ENCODE measurements at regions not wholly inside any gene's neighbourhood (a gene's known extent, or its start where the extent isn't known, plus 50 kb on each side); places are given as distances from the start of the nearest gene placed in this dataset.

GRCh38 chr2:125870746-125871145, 785.2 kb upstream of the GYPC start:
- Histone ChIP-seq H3K36me3 (no peaks in the 10 kb centered on the region), H3K27ac (no peak overlapping the region), H3K9me3 (ENCODE audit: severe bottlenecking) (no peaks in the 10 kb centered on the region), H3K4me3 (ENCODE audit: low read depth, low read length) (no peak overlapping the region), H3K27me3 (ENCODE audit: insufficient read depth, low read depth, severe bottlenecking) (peaks cover 14% of the 10 kb centered on the region)
- no peak for DNase-seq
- no peak for TF ChIP-seq CTCF (IDR thresholded peaks at IDR 0.05; ENCODE audit: low read depth, low read length)

- TF ChIP-seq CTCF (IDR thresholded peaks at IDR 0.05; ENCODE audit: low read depth, low read length), result no peak
- no peak for DNase-seq
- Histone ChIP-seq H3K9me3 (ENCODE audit: severe bottlenecking) (no peaks in the 10 kb centered on the region), H3K4me3 (ENCODE audit: low read depth, low read length) (no peak overlapping the region), H3K27ac (no peak overlapping the region), H3K36me3 (no peaks in the 10 kb centered on the region), H3K27me3 (ENCODE audit: insufficient read depth, low read depth, severe bottlenecking) (peaks cover 5% of the 10 kb centered on the region)
Measured at GRCh38 chr2:125874564-125874963, 781.4 kb upstream of the GYPC start.

- no peak overlapping the region for H3K4me3 ChIP-seq (ENCODE audit: low read depth, low read length)
- H3K9me3 ChIP-seq (ENCODE audit: severe bottlenecking), result peaks cover 2% of the 10 kb centered on the region
- H3K27ac ChIP-seq, result no peak overlapping the region
- TF ChIP-seq CTCF (IDR thresholded peaks at IDR 0.05; ENCODE audit: low read depth, low read length), result no peak
- H3K27me3 ChIP-seq (ENCODE audit: insufficient read depth, low read depth, severe bottlenecking), result no peaks in the 10 kb centered on the region
- H3K36me3 ChIP-seq, result no peaks in the 10 kb centered on the region
- DNase-seq, result no peak
Measured at GRCh38 chr2:125885340-125885739, 770.6 kb upstream of the GYPC start.

- Histone ChIP-seq H3K27ac (no peak overlapping the region), H3K9me3 (ENCODE audit: severe bottlenecking) (peaks cover 2% of the 10 kb centered on the region), H3K27me3 (ENCODE audit: insufficient read depth, low read depth, severe bottlenecking) (no peaks in the 10 kb centered on the region), H3K36me3 (no peaks in the 10 kb centered on the region), H3K4me3 (ENCODE audit: low read depth, low read length) (no peak overlapping the region)
- no peak for DNase-seq
- no peak for TF ChIP-seq CTCF (IDR thresholded peaks at IDR 0.05; ENCODE audit: low read depth, low read length)
Measured at GRCh38 chr2:125886153-125886552, 769.8 kb upstream of the GYPC start.

- Histone ChIP-seq H3K36me3 (no peaks in the 10 kb centered on the region), H3K27ac (no peak overlapping the region), H3K9me3 (ENCODE audit: severe bottlenecking) (no peaks in the 10 kb centered on the region), H3K27me3 (ENCODE audit: insufficient read depth, low read depth, severe bottlenecking) (no peaks in the 10 kb centered on the region), H3K4me3 (ENCODE audit: low read depth, low read length) (no peak overlapping the region)
- DNase-seq, result no peak
- no peak for TF ChIP-seq CTCF (IDR thresholded peaks at IDR 0.05; ENCODE audit: low read depth, low read length)
Measured at GRCh38 chr2:125901278-125901677, 754.7 kb upstream of the GYPC start.

- Histone ChIP-seq H3K27me3 (ENCODE audit: insufficient read depth, low read depth, severe bottlenecking) (peaks cover 25% of the 10 kb centered on the region), H3K36me3 (no peaks in the 10 kb centered on the region), H3K27ac (no peak overlapping the region), H3K9me3 (ENCODE audit: severe bottlenecking) (no peaks in the 10 kb centered on the region), H3K4me3 (ENCODE audit: low read depth, low read length) (no peak overlapping the region)
- no peak for DNase-seq
- TF ChIP-seq CTCF (IDR thresholded peaks at IDR 0.05; ENCODE audit: low read depth, low read length), result no peak
Measured at GRCh38 chr2:125925891-125926546, 729.9 kb upstream of the GYPC start.
